ENCODE measurements at regions not wholly inside any gene's neighbourhood (a gene's known extent, or its start where the extent isn't known, plus 50 kb on each side); places are given as distances from the start of the nearest gene placed in this dataset.

DNA sequence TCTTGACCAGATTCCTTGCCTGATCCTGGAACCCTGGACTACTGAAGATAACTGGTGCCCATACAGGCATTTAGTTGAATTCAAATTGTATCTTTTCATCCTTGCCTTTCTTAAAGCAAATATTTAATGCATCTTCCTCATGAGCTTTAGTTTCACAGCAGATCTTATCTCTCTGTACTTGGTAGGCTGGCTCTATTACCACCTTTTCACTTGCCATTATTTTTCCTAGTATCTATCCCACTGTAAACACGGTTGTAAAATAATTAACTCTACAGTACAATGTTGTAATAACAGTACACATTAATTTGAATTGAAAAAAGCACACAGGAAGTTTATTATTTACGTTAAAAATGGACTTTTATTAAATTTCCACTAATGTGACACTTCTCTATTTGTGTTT lies 1286.9 kb downstream of the GRIK2 start:
- no peaks in the 10 kb centered on the region for H3K36me3 Mint-ChIP-seq
- no peak overlapping the region for H3K4me3 Mint-ChIP-seq
- peaks cover 41% of the 10 kb centered on the region for H3K4me1 Mint-ChIP-seq
- TF ChIP-seq, protein P1, sequence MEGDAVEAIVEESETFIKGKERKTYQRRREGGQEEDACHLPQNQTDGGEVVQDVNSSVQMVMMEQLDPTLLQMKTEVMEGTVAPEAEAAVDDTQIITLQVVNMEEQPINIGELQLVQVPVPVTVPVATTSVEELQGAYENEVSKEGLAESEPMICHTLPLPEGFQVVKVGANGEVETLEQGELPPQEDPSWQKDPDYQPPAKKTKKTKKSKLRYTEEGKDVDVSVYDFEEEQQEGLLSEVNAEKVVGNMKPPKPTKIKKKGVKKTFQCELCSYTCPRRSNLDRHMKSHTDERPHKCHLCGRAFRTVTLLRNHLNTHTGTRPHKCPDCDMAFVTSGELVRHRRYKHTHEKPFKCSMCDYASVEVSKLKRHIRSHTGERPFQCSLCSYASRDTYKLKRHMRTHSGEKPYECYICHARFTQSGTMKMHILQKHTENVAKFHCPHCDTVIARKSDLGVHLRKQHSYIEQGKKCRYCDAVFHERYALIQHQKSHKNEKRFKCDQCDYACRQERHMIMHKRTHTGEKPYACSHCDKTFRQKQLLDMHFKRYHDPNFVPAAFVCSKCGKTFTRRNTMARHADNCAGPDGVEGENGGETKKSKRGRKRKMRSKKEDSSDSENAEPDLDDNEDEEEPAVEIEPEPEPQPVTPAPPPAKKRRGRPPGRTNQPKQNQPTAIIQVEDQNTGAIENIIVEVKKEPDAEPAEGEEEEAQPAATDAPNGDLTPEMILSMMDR (IDR thresholded peaks at IDR 0.05; ENCODE audit: unreplicated experiment), result no peak
- no peak for DNase-seq (ENCODE audit: low spot score in 2 of 2, unreplicated experiment in 2 of 2)
- no peak overlapping the region for H3K27ac Mint-ChIP-seq
- no peaks in the 10 kb centered on the region for H3K27me3 Mint-ChIP-seq (ENCODE audit: low read depth)
- H3K9me3 Mint-ChIP-seq, result no peaks in the 10 kb centered on the region

DNA sequence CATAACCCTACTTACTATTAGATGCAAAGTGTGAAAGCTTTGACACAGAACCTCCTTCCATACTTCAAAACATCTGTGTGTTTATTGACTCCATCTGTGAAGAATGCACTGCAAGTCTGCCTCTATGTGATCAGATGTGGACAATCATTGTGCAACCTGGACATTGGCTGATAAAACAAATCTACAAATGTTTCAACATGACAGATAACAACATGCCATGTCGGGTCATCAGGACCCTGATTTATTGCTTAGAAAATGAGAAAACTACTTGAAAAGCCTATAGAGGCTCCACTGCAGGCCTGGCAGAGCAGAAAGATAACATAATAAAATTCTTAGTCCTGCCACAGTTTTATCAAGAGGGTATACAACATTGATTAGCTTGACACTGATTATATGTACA lies 1286.4 kb downstream of the GRIK2 start:
- Mint-ChIP-seq H3K4me1 (peaks cover 41% of the 10 kb centered on the region), H3K4me3 (no peak overlapping the region), H3K36me3 (no peaks in the 10 kb centered on the region), H3K9me3 (no peaks in the 10 kb centered on the region), H3K27me3 (ENCODE audit: low read depth) (peaks cover under 1% of the 10 kb centered on the region), H3K27ac (no peak overlapping the region)
- TF ChIP-seq, protein P1 (IDR thresholded peaks at IDR 0.05; ENCODE audit: unreplicated experiment), result no peak
- DNase-seq (ENCODE audit: low spot score in 2 of 2, unreplicated experiment in 2 of 2), result no peak

DNA sequence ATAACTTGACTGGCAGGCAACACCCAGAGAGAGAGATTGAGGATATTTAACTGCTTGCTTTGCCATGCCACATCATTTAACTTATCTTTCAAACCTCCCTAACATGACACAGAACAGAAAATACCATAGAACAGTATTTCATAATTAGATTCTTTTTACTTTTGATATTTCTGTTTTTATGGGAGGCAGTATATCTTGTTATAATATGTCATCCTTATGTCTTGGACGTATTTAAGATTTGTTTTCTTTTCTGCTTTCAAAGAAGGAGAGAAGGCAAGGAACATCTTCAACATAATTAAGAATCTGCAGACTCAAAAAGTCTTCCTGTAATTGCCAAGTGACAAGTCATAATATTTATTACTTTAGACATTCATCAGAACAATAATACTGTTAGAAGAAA lies 1283.7 kb downstream of the GRIK2 start:
- TF ChIP-seq, protein P1 (IDR thresholded peaks at IDR 0.05; ENCODE audit: unreplicated experiment), result no peak
- Mint-ChIP-seq H3K36me3 (no peaks in the 10 kb centered on the region), H3K27ac (no peak overlapping the region), H3K9me3 (no peaks in the 10 kb centered on the region), H3K27me3 (ENCODE audit: low read depth) (peaks cover 10% of the 10 kb centered on the region), H3K4me3 (no peak overlapping the region), H3K4me1 (peaks cover 41% of the 10 kb centered on the region)
- DNase-seq (ENCODE audit: low spot score in 2 of 2, unreplicated experiment in 2 of 2), result no peak

DNA sequence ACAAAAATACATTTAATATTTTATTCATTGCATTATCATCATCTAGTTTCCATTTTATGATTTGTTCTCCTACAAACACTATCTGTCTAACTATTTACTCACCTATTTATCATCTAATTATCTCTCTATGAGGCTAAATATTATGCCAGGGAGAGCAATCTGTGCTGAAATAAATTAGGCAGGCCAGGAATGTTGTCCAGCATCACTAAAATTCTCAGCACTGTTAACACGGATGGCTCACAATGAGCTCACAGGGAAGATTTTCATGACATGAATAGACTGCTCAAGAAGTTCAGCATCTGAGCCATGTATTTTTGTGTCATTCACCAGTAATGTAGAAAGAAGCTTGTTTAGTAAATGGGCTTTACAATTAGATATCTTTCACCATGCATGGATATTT lies 1277.2 kb downstream of the GRIK2 start:
- DNase-seq (ENCODE audit: low spot score in 2 of 2, unreplicated experiment in 2 of 2), result no peak
- Mint-ChIP-seq H3K4me3 (no peak overlapping the region), H3K4me1 (peaks cover 13% of the 10 kb centered on the region), H3K27me3 (ENCODE audit: low read depth) (peaks cover 19% of the 10 kb centered on the region), H3K27ac (no peak overlapping the region), H3K36me3 (no peaks in the 10 kb centered on the region), H3K9me3 (no peaks in the 10 kb centered on the region)
- TF ChIP-seq, protein P1 (IDR thresholded peaks at IDR 0.05; ENCODE audit: unreplicated experiment), result no peak

DNA sequence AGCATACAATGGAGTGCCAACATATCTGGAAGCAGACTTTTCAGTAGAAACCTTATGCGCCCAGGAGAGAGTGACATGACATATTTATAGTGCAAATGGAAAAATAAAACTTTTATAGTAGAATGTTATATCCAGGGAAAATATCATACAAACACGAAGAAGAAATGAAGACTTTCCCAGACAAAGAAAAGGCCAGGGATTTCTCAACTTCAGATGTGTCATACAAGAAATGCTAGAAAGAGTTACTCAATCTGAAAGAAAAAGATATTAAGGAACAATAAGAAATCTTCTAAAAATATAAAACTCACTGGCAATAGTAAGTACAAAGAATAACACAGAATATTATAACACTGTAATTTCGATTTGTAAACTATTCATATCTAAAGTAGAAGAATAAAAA lies 1269.3 kb downstream of the GRIK2 start:
- Mint-ChIP-seq H3K27me3 (ENCODE audit: low read depth) (peaks cover 7% of the 10 kb centered on the region), H3K4me1 (no peaks in the 10 kb centered on the region), H3K36me3 (no peaks in the 10 kb centered on the region), H3K4me3 (no peak overlapping the region), H3K9me3 (peaks cover under 1% of the 10 kb centered on the region), H3K27ac (no peak overlapping the region)
- TF ChIP-seq, protein P1 (IDR thresholded peaks at IDR 0.05; ENCODE audit: unreplicated experiment), result no peak
- DNase-seq (ENCODE audit: low spot score in 2 of 2, unreplicated experiment in 2 of 2), result no peak

DNA sequence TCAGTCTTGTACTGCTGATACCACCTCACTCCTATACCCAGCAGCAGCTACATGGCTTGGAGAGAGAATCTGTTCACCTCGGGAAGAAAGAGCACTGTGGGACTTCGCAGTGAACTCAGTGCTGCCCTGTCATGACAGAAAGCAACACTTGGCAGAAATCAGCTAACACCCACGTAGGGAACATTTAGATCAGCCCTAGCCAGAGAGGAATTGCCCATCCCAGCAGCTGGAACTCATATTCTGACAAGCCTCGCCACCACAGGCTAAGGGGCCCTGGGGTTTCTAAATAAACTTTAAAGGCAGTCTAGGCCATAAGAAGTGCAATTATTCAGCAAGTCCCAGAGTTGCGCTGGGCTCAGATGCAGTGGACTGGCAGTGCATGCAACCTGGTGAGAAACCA lies 1266.8 kb downstream of the GRIK2 start:
- TF ChIP-seq, protein P1 (IDR thresholded peaks at IDR 0.05; ENCODE audit: unreplicated experiment), result no peak
- H3K4me3 Mint-ChIP-seq, result no peak overlapping the region

More for the DNA sequence above, 1266.8 kb downstream of the GRIK2 start:
- Mint-ChIP-seq H3K9me3 (peaks cover 14% of the 10 kb centered on the region), H3K27me3 (ENCODE audit: low read depth) (no peaks in the 10 kb centered on the region), H3K36me3 (no peaks in the 10 kb centered on the region), H3K4me1 (no peaks in the 10 kb centered on the region), H3K27ac (no peak overlapping the region)
- no peak for DNase-seq (ENCODE audit: low spot score in 2 of 2, unreplicated experiment in 2 of 2)
